Calu3 (cell line): ENCODE measurements at regions not wholly inside any gene's neighbourhood (a gene's known extent, or its start where the extent isn't known, plus 50 kb on each side); places are given as distances from the start of the nearest gene placed in this dataset.
"Not testable (repeated sequence)": the region's sequence is repeated elsewhere in the genome, so short reads cannot be mapped to it uniquely, and the experiment has no call there.

Experiments used
- BruUV-seq: library from RNA; stranded (reverse); fragments of 400-500 nt; replicated peaks from 2 replicates; lab custom pipeline; 2021; lab: Mats Ljungman, UMichigan
- CTCF ChIA-PET: fragments of 300-600 bp; sonication (Branson Sonifier 250); formaldehyde crosslinking; loops from one replicate; lab custom pipeline; 2022; ENCODE audit warnings: antibody characterized with exemption; lab: Charles Lee
- DNase-seq: peaks from one replicate; pipeline ENCODE4 v3.0.0; 2022
- H3K27ac Mint-ChIP-seq: one replicate; pipeline ENCODE4 v1.8.0; 2022; ENCODE audit warnings: mixed read lengths; ENCODE audit not compliant: unreplicated experiment
- H3K27me3 Mint-ChIP-seq: one replicate; pipeline ENCODE4 v1.8.0; 2022; ENCODE audit warnings: mixed read lengths; ENCODE audit not compliant: unreplicated experiment
- H3K36me3 Mint-ChIP-seq: one replicate; pipeline ENCODE4 v1.8.0; 2022; ENCODE audit warnings: mild to moderate bottlenecking, moderate library complexity, mixed read lengths; ENCODE audit not compliant: insufficient read depth, unreplicated experiment
- H3K4me1 Mint-ChIP-seq: one replicate; pipeline ENCODE4 v1.8.0; 2022; ENCODE audit warnings: mild to moderate bottlenecking, low read depth, mixed read lengths; ENCODE audit not compliant: unreplicated experiment
- H3K4me3 Mint-ChIP-seq: one replicate; pipeline ENCODE4 v1.8.0; 2022; ENCODE audit warnings: mild to moderate bottlenecking, low read depth, moderate library complexity, mixed read lengths; ENCODE audit not compliant: unreplicated experiment
- H3K9me3 Mint-ChIP-seq: one replicate; pipeline ENCODE4 v1.8.0; 2022; ENCODE audit warnings: low read depth, mixed read lengths; ENCODE audit not compliant: unreplicated experiment
- intact Hi-C: fragments of 100-400 bp; cut with micrococcal nuclease; formaldehyde crosslinking; loops from one replicate; pipeline ENCODE4 v1.10.0; 2022; ENCODE audit not compliant: unreplicated experiment
- TF ChIP-seq, protein P1 (sequence below): fragments of 200-600 bp; IDR thresholded peaks from one replicate; pipeline ENCODE4 v1.8.0; 2022; ENCODE audit warnings: antibody characterized with exemption; ENCODE audit not compliant: unreplicated experiment

GRCh38 chr3:176842914-176843313 lies 354.4 kb downstream of the TBL1XR1 start:
- H3K4me1 Mint-ChIP-seq = no peaks in the 10 kb centered on the region
- H3K9me3 Mint-ChIP-seq = no peaks in the 10 kb centered on the region
- TF ChIP-seq, protein P1, sequence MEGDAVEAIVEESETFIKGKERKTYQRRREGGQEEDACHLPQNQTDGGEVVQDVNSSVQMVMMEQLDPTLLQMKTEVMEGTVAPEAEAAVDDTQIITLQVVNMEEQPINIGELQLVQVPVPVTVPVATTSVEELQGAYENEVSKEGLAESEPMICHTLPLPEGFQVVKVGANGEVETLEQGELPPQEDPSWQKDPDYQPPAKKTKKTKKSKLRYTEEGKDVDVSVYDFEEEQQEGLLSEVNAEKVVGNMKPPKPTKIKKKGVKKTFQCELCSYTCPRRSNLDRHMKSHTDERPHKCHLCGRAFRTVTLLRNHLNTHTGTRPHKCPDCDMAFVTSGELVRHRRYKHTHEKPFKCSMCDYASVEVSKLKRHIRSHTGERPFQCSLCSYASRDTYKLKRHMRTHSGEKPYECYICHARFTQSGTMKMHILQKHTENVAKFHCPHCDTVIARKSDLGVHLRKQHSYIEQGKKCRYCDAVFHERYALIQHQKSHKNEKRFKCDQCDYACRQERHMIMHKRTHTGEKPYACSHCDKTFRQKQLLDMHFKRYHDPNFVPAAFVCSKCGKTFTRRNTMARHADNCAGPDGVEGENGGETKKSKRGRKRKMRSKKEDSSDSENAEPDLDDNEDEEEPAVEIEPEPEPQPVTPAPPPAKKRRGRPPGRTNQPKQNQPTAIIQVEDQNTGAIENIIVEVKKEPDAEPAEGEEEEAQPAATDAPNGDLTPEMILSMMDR = no peak
- no peak overlapping the region for H3K4me3 Mint-ChIP-seq
- no peak overlapping the region for H3K27ac Mint-ChIP-seq
- intact Hi-C loops = no loop called here
- no peak for DNase-seq
- no peaks in the 10 kb centered on the region for H3K27me3 Mint-ChIP-seq
- no peaks in the 10 kb centered on the region for H3K36me3 Mint-ChIP-seq
- BruUV-seq = no TSS peak
- CTCF ChIA-PET = no interaction called here

GRCh38 chr3:176840641-176841286 lies 356.5 kb downstream of the TBL1XR1 start:
- TF ChIP-seq, protein P1 = no peak
- BruUV-seq = no TSS peak
- CTCF ChIA-PET = no interaction called here
- intact Hi-C loops = no loop called here
- Mint-ChIP-seq H3K4me1 (no peaks in the 10 kb centered on the region), H3K27me3 (no peaks in the 10 kb centered on the region), H3K9me3 (no peaks in the 10 kb centered on the region), H3K27ac (no peak overlapping the region), H3K4me3 (no peak overlapping the region), H3K36me3 (no peaks in the 10 kb centered on the region)
- DNase-seq = no peak

DNA sequence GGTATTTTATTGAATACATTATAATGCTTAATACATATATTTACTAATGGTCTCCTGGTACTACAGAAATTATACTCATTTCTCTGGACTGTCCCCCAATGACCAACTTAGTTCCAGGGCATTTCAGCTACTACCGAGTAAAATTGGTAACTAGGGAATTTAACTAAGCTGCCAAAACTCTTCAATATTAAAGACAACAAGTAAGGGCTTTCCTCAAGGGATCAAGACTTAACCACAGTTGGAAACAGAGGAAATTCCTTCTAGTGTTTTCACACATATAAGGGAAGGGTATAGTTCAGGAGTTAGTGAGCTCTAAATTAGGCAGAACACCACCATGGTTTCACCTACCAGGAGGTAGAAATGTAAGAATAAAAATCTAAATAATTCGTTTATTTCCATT lies 357.4 kb downstream of the TBL1XR1 start:
- H3K27ac Mint-ChIP-seq = no peak overlapping the region
- no peaks in the 10 kb centered on the region for H3K4me1 Mint-ChIP-seq
- no peak overlapping the region for H3K4me3 Mint-ChIP-seq
- intact Hi-C loops = no loop called here
- peaks cover 3% of the 10 kb centered on the region for H3K9me3 Mint-ChIP-seq
- TF ChIP-seq, protein P1 = no peak
- no peaks in the 10 kb centered on the region for H3K27me3 Mint-ChIP-seq
- BruUV-seq = no TSS peak
- CTCF ChIA-PET = no interaction called here
- no peaks in the 10 kb centered on the region for H3K36me3 Mint-ChIP-seq
- DNase-seq = no peak

- peaks cover 3% of the 10 kb centered on the region for H3K9me3 Mint-ChIP-seq
- no peak for DNase-seq
- no peaks in the 10 kb centered on the region for H3K36me3 Mint-ChIP-seq
- intact Hi-C loops = no loop called here
- no TSS peak for BruUV-seq
- H3K4me3 Mint-ChIP-seq = no peak overlapping the region
- TF ChIP-seq, protein P1 = no peak
- no peaks in the 10 kb centered on the region for H3K4me1 Mint-ChIP-seq
- no peak overlapping the region for H3K27ac Mint-ChIP-seq
- no peaks in the 10 kb centered on the region for H3K27me3 Mint-ChIP-seq
- CTCF ChIA-PET = no interaction called here
Measured at GRCh38 chr3:176839466-176839865, 357.8 kb downstream of the TBL1XR1 start.

DNA sequence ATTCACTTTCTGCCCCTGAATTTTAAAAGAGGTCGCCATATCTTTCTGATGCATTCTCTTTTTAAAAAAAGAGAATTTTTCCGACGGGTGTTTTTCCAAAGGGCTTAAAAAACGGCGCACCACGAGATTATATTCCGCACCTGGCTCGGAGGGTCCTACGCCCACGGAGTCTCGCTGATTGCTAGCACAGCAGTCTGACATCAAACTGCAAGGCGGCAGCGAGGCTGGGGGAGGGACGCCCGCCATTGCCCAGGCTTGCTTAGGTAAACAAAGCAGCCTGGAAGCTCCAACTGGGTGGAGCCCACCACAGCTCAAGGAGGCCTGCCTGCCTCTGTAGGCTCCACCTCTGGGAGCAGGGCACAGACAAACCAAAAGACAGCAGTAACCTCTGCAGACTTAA lies 370.0 kb downstream of the TBL1XR1 start:
- H3K4me1 Mint-ChIP-seq, H3K4me3 Mint-ChIP-seq, CTCF ChIA-PET: not testable (repeated sequence)

More for the DNA sequence above, 370.0 kb downstream of the TBL1XR1 start:
- peaks cover 12% of the 10 kb centered on the region for H3K9me3 Mint-ChIP-seq
- DNase-seq, H3K27ac Mint-ChIP-seq, BruUV-seq, H3K36me3 Mint-ChIP-seq, intact Hi-C loops, H3K27me3 Mint-ChIP-seq: not testable (repeated sequence)
